HG03139 (cell line): ENCODE measurements at regions not wholly inside any gene's neighbourhood (a gene's known extent, or its start where the extent isn't known, plus 50 kb on each side); places are given as distances from the start of the nearest gene placed in this dataset.
"Not testable (repeated sequence)": the region's sequence is repeated elsewhere in the genome, so short reads cannot be mapped to it uniquely, and the experiment has no call there.

ENCODE experiments used
- ATAC-seq: cut with Tn5 transposase; IDR thresholded peaks from one replicate; pipeline ENCODE4 v1.9.1; 2021; ENCODE audit not compliant: unreplicated experiment

DNA sequence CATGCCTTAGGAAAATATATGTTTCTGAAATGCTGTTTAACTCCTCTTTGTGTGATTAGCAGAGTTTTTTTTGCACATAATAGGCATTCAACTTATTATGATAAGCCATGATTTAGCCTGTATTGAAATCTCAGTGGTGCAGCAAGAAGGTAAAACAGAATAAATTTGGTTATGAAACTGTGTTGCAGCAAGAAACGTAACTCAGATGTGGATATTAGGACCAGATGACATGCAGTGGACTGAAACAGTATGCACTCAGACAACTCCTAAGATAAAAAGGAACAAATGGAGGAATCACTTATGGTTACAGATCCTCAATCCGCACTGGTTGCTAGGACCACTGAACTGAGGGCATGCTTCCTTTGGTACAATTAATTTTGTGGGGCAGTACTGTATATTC, 254.2 kb upstream of the HSF2 start:
- ATAC-seq: no peak

DNA sequence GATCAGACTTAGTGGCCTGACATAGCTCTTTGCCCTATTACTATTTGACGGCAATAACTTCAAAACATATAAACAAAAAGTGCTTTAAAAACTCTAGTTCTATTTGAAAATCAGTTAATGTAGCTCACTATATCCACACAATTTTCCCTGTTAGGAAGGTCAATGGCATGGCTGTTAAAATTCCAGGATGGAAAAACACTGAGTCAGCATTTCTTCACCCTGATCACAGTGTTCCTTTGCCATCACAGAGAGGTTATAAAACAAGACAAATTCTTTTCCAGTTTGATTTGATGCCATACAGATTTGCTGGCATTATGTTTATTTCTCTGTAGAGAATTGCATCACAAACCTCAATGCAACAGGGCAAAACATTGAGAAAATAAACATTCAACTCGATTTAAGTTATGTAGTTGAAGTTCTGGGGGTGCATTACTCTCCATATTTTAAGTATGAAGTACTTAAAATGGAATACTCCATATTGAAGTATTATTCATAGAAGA, 253.7 kb upstream of the HSF2 start:
- no peak for ATAC-seq

DNA sequence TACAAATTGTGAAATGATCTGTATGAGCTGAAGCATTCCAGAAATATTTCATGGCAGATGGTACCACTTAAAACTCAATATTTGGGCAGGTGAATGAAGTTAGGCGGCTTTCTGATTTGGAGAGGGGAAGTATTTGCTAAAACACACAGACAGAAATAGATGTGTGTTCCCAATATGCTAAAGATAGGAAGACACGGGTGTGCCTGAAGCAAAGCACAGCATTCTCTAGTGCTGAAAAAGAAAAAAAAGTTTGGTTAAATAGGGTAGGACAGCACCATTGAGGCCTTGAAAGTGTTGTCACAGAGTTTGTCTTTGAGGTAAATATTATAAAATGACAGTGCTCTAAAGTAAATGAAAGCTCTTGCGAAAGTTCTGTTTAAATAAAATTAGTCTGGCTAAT, 252.2 kb upstream of the HSF2 start:
- no peak for ATAC-seq

DNA sequence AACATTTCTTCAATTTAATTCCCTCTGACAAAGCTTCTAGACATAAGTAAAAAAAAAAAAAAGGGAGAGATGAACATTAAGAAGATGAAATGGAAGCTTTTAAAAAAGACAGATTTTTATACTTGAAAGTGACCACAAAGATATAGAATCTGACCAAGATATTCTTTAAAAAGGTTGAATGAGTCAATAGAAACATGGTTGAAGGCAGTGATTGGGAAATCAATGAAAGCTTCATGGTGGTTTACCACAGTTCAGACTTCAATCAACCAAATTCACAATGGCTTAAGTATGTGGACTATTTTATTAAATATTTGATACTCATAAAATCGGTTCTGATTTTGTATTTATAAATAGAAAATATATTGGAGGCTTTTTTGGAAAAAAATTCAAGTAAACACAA, 248.4 kb upstream of the HSF2 start:
- no peak for ATAC-seq

DNA sequence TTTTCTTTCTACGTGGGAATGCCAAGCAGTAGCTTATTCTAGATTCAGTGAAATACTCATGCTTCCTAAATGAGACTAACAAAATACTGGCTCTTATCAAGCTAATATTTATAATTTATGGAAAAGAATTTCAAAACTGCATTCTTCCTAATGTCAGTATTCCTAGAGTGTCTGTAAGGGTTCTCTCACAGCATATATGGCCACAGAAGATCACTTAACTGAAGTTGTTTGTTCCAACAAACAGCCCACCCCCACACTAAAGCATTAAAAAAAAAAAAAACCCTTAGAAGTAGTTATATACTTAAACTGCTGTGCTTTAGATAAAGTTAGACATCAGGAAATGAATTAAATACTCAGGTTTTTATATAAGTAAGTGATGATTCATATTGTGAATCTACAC, 247.7 kb upstream of the HSF2 start:
- no peak for ATAC-seq

DNA sequence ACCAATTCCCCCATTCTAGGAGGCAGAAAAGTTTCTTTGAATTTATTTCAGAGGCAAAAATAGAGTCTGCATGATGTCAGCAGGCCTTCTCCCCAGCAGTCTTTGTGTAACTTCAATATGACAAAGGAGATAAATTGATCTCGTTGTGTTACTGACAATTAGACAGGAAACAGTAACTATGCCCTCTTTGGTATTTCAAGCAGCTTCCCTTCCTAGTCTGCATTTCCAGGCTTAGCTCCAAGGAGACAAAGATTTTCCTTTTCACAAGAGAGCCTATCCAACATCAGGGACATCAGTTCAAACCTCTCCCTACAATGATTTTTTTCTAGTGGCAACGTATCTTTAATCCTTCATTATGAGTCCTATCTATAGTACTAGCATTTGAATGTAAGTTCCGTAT, 245.9 kb upstream of the HSF2 start:
- ATAC-seq: no peak

DNA sequence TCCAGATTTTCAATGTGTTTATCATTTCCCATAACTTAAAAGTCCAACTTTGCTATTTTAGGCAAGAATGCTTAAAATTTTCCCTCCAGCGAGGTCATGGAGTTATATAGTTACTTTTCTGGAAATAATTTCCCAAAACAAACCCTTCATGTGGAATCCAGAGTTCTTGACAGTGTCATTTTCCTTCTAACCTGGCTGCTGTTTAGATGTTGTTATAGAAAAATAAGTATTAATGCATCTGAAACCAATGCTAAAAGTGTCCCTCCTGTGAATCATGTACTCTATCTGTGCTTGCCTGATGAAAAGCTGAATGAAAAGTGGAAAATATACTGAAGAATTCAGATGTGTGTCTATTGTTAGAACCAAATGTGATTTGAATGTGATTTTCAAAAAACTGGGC, 245.3 kb upstream of the HSF2 start:
- ATAC-seq: no peak

DNA sequence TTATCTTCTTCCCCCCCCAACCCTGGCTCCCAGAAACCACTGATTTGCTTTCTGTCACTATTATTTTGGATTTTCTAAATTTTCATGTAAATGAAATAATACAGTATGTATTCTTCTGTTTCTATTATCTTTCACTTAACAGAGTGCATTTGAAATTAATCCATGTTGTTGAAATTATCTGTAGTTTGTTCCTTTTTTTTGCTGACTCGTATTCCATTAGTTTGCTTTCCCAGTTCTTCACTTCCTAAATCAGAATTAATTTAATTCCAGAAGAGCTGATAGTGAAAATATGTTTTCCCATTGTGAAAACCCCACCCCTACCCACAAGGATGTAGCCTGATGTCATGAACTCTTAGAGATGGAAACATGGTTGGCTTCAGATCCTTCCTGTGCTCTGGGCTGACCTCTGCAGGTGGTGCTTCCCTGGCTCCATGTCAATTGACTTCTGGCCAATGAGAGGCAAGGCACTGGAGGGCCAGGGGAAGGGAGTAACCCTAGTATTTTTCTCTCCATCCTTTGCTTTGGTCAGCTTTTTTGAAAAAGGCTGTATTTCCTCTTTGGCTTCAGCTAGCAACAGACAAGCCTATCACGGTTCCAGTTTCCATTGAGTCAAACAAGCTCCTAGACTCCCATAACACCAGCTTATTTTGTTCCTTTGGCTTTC, 244.4 kb upstream of the HSF2 start:
- no peak for ATAC-seq

DNA sequence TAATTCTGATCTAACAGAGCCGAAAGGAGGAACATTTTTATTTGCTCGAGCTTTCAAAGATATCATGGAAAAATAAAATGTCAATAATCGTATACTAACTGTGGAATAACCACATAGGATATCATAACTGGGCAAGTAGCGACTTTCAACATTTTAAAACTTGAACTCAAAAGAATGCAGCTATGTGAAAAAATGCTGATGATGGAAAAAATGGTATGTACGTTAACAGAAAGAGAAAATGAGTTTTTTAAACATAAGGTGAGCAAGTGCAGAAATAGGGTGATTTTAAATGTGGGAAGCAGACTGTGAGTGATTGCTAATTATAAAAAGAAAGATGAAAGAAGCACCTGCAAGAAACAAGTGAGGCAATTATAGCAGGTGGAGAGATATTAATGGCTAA, 238.3 kb upstream of the HSF2 start:
- ATAC-seq: no peak

DNA sequence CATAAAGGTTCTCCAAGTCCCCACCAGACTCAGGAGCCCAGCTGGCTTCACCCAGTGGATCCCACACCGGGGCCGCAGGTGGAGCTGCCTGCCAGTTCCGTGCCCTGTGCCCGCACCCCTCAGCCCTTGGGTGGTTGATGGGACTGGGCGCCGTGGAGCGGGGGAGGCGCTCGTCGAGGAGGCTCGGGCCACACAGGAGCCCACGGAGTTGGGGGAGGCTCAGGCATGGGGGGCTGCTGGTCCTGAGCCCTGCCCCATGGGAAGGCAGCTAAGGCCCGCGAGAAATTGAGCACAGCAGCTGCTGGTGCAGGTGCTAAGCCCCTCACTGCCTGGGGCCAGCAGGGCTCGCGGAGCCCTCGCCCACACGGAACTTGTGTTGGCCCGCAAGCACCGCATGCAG, 234.4 kb upstream of the HSF2 start:
- no peak for ATAC-seq

DNA sequence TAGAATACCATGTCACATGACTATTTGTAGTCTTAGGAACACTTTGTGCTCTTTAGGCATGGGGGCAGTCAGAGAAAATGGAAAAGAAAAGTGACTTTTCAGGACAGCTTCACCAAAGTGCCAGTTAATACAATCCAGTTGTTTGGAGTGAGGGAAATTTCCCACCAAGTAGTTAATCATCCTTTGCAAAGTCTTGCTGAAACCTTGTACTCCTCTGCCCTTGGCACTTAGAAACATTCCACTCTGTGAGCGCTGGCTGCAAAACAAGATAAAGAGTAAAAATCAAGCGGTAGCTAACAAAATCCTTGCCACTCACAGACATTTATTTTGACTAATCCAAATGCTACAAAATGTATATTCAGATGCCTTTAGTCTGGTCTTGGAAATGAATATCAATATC, 229.2 kb upstream of the HSF2 start:
- no peak for ATAC-seq

DNA sequence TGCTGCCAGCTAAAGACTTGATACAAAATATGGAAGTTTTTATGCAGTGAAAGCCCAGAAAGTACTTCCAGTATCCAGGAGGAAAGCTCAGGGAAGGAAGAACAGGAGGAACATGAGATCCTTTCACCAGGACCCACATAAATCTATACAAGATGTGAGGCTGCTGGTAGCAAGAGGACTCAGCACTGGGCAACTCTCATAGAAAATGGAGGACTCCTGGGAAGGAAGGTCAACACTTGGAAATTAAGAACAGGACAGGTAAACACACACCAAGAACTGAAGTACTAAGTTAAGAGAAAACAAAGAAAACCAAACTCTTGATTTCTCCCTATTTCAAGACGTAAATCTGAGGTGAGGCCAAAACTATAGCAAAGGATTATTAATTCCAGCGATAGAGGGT, 220.5 kb upstream of the HSF2 start:
- no peak for ATAC-seq

DNA sequence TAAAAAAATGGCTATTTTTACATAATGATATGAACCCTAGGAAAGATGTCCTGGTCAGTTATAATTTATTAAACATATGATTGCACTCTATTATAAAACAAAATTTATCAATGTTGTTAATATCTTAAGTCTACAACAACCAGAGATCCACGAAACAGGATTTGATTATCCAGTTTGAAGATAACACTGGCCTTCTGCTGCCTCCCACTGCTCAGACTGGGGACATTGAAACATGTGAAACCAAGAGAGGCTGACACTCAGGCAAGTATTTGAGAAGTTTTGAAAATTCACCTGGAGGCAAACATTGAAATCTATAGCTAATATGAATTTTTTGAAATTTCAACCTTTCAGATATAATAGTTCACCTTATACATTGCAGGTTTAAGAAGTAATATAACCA, 219.3 kb upstream of the HSF2 start:
- no peak for ATAC-seq

DNA sequence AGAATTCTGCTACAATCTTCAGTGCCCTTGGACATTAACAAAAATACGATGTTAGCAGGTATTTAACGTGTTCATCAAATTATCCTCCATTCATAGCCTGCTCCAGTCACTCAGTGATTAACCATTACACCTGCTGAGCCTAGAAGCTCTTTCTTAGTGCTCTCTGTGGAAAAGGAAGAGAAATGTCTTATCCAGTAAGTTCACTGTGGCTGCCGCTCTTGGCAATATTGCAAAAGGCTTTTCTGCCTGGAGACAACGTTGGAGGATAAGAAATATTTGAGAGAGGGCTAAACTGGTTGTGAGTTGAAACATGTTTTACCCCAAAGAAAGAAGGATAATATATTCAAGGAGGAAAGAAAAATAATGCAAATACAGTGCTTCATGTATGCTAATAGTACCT, 217.4 kb upstream of the HSF2 start:
- no peak for ATAC-seq

DNA sequence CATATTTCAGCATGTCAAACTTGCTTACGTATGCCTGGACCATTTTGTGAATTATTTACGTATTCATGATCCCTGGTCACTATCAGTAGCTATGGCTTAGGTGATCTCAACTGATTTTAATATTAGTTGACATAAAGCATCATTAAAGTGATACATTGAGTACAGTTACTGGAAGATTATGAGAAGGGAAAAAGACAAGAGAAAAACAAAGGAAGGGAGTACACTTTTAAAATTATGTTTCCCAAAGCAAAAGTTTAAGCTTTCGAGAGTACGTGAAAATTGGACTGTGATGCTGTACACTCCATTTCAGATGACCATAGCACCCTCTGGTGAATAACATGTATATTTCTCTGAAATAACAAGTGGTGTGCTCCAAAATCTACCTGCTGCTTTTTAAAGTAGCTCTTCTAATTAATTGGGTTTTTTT, 215.0 kb upstream of the HSF2 start:
- ATAC-seq: no peak

DNA sequence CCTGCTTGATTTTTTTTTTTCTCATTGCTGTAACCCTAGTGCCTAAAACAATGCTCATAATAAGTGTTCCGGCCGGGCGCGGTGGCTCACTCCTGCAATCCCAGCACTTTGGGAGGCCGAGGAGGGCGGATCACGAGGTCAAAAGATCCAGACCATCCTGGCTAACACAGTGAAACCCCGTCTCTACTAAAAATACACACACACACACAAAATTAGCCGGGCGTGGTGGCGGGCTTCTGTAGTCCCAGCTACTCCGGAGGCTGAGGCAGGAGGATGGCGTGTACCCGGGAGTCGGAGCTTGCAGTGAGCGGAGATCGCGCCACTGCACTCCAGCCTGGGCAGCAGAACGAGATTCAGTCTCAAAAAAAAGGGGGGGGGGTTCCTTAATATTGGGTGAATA, 214.0 kb upstream of the HSF2 start:
- ATAC-seq: not testable (repeated sequence)

DNA sequence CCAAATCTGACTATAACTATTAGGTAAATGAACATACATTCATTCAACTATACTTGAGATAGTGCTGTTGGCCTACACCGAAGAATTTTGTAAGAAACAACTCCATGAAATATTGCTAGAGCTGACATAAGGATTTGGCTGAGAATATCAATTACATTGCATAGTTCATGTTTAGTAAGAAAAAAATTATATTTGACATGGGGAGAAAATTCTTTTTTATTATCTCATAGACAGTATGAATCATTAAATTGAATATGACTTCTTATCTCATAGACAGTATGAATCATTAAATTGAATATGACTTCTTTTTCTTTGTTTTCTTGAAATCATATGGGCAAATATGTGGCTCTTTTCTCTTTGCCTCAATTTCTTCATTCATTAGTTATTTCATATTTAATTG, 212.3 kb upstream of the HSF2 start:
- no peak for ATAC-seq

DNA sequence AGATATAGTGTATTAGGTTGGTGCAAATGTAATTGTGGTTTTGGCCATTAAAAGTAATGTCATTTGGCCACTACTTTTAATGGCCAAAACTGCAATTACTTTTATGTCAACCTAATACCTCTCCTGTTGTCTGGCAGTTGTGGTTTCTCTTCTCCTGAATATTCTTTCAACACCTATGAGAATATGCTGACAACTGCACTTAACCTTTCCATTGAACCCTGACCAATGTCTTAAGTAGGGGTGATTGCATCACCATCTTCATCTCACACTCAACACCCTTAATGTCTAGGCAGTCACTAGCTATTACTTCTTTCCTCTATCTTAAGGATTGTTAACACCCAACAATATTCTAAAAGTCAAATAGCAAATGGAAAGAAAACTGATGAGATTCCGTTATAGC, 200.5 kb upstream of the HSF2 start:
- no peak for ATAC-seq

DNA sequence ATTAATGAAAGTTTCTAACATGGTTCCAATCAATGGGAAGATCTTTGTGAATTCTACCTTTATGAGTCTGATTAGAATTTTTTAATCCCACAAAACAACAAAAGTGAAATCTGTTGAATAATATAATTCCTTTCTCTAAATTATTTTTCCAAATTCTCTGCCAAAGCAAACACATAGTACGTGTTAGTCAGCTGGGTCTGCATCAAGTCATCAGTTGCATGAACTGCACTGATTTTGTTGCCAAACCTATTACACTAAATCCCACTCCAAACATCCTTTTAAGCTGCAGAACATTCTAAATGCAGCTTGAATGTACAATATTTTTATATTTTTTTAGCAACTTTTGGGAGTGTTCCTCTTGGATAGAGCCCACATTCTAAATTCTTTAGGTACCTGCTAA, 199.0 kb upstream of the HSF2 start:
- ATAC-seq: no peak

DNA sequence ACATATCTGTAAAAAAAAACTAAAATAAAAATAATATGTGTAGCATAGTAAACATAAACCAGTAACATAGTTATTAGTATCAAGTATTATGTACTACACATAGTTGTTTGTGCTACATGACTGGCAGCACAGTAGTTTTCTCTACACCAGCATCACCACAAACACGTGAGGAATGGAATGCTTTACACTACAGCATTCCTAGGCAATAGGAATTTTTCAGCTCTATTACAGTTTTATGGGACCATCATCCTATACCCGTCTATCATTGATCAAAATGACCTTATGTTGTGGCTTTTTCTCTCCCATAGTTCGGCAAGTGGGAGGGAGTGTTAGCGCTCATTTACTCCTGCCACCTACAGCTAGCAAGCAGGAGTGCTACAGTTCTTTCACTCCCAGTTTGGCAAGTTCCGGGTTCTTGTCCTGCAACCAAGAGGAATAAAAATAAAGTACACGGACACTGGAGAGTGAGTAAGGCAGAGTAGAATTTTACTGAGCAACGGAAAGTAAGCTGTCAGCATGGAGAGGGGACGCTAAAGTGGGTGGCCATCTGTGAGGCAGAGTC, 196.8 kb upstream of the HSF2 start:
- no peak for ATAC-seq

DNA sequence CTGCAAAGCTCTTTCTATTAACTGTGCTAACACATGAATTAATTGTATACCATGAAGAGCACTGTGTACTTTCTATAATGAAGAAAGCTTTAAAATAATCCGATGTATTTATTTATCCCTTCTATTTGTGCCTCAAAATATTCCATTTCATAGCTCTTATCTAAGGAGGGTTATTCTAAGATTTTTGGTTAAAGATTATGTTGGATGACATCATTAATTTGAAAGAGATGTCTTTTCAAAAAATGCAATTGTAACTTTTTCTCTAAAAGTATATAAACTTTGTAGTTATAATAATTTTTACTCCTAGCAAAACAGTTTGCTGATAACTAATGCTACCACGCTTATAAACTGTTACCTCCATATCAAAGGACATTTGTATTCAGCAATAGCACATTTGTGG, 192.4 kb upstream of the HSF2 start:
- no peak for ATAC-seq

DNA sequence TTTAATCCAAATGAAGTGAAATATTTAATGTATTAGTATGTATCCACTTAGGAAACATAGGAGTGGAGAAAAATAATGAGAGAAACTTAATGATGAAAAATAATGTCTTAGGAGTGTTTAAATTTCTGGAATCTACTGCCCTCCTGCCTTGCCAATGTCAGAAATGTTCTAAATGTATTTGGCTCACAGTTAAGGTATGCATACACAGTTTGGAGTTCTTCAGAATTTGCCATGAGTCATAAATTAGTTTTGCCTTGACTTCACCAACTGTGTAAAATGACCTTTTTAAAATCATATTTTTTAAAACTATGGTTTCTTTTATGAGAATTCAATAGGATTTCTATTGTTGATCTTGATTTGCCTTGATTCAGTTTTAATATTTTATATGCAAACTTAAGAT, 191.7 kb upstream of the HSF2 start:
- ATAC-seq: no peak

DNA sequence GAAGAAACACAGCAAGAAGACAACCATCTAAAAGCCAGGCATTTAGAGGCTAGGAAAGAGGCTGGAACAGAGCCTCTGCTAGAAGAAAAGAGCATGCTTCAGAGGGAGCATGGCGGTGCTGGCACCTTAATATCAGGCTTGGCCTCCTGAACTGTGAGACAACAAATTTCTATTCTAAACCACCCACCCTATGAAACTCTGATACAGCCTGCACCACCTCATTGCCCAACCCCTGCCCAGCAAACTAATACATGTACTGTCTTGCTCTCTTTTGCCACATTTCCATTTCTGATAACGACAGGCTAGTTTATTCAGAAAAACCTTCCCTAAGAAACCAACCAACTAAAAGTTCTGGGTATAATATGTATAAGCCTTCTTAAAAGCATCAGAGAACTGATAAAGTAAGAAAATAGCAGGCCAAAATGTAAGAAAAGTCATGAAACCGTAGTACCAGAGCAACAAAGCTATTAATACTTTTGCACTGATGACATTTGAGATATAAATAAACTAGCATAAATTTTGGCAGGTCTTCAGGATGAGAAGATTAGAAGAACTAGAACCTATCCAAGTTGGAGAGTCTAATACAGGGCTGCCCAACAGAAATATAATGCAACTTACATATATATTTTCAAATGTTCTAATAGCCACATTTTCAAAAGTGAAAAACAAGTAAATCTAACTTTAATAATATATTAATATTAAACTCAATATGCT, 184.7 kb upstream of the HSF2 start:
- ATAC-seq: no peak
